AG08396 (cell line): ENCODE measurements at regions not wholly inside any gene's neighbourhood (a gene's known extent, or its start where the extent isn't known, plus 50 kb on each side); places are given as distances from the start of the nearest gene placed in this dataset.
A peak's percentile ranks its signal among the peaks of the same experiment; 100 is the strongest.

Source experiments
- DNase-seq: peaks from one replicate; pipeline ENCODE4 v3.0.0; 2012; ENCODE audit warnings: low spot score, mixed read lengths

DNA sequence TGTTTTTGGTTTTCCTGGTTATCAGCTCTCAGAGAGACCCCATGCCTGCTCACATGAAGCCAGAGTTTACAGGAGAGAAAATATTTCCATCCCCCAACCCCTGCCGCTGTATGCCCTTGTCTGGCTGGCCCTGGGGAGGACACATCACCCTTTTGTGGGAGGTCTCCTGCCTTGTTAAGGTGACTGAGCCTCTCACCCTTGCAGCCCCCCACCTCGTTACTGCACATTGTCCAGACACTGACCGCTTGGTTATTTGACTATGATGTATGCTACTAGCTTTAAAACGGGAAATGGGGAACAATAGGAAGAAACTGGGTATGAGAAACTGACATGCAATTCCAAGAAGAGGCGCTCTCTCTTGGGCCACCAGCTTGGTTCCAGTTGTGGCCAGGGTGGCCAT, 51.1 kb upstream of the RFPL3 start:
- DNase-seq: no peak

DNA sequence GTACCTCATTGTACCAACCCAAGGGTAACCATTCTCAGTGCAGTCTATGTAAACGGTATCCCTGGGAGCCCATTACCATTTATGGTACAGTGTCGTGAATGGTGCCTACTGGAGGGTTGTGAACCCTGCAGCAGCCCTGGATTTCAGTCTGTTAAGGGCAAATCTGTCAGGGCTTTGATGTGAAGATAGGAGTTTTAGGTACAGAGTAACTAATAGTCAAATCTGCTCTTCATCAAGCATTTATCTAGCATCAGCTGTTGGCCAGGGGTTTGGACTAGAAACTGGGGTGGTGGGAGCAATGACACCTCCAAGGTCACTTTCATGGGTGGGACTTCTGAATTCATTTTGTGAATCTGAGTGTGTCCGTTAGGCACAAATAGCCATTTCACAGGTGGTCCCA, 50.6 kb upstream of the RFPL3 start:
- DNase-seq: no peak

DNA sequence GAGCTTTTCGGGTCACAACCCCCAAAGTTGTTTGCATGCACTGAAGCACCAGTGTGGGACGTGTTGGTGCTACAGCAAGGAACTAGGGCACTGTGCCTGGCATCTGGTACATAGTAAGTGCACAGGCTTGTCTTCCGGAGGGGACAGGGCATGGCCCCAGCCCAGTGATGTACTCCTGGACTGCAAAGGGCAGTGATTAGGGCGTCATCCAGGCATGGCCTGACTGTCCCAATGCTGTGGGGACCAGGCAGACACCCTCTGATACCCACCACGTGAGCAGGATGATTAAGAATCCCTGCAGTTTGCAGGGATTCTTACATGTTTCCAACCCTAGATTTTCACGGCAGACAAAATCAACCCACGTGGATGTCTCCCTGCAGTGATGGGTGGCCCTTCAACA, 50.0 kb upstream of the RFPL3 start:
- peak; percentile 2 for DNase-seq
